Tibial artery (tissue), 4 donors: ENCODE measurements at regions not wholly inside any gene's neighbourhood (a gene's known extent, or its start where the extent isn't known, plus 50 kb on each side); places are given as distances from the start of the nearest gene placed in this dataset.

ENCODE experiments used
- DNase-seq, 2 donors: peaks; one replicate each; pipeline ENCODE4 v3.0.0-alpha.2; 2019
- H3K27ac ChIP-seq, 2 donors: fragments of 200-600 bp; sonication (generic) in 1 of 2; 1 replicate in 1 of 2; 2 replicates in 1 of 2; pipeline ENCODE4 v1.5.1; 2018 to 2019; ENCODE audit warnings: mild to moderate bottlenecking in 1 of 2
- H3K27me3 ChIP-seq, 2 donors: fragments of 200-600 bp; sonication (generic) in 1 of 2; one replicate each; pipeline versions ENCODE4 v1.5.1 to v1.6.0; 2016 to 2019
- H3K36me3 ChIP-seq, 3 donors: fragments of 200-600 bp; sonication (generic) in 2 of 3; one replicate each; pipeline ENCODE4 v1.5.1; 2016 to 2019; ENCODE audit warnings: mild to moderate bottlenecking in 2 of 3
- H3K4me1 ChIP-seq, 4 donors: fragments of 200-600 bp; sonication (generic) in 2 of 4; 1 replicate in 3 of 4; 2 replicates in 1 of 4; pipeline ENCODE4 v1.5.1; 2016 to 2019
- H3K4me3 ChIP-seq, 2 donors: fragments of 200-600 bp; sonication (generic) in 1 of 2; 1 replicate in 1 of 2; 2 replicates in 1 of 2; pipeline ENCODE4 v1.5.1; 2018 to 2019; ENCODE audit warnings: mild to moderate bottlenecking in 2 of 2
- H3K9me3 ChIP-seq, 3 donors: fragments of 200-600 bp; sonication (generic) in 1 of 3; one replicate each; pipeline ENCODE4 v1.5.1; 2016 to 2019
- intact Hi-C: fragments of 100-400 bp; cut with DNase I; formaldehyde crosslinking; loops from one replicate; pipeline ENCODE4 v1.15.0; 2023; ENCODE audit warnings: low total_unique reads
- TF ChIP-seq, protein P1 (sequence below), 2 experiments: fragments of 200-600 bp in 1 of 2; fragments of 450-650 bp in 1 of 2; IDR thresholded peaks; one replicate each; pipeline ENCODE4 v1.5.1; 2017 to 2019; ENCODE audit warnings: antibody characterized with exemption in 2 of 2, mild to moderate bottlenecking in 1 of 2, moderate library complexity in 1 of 2

DNA sequence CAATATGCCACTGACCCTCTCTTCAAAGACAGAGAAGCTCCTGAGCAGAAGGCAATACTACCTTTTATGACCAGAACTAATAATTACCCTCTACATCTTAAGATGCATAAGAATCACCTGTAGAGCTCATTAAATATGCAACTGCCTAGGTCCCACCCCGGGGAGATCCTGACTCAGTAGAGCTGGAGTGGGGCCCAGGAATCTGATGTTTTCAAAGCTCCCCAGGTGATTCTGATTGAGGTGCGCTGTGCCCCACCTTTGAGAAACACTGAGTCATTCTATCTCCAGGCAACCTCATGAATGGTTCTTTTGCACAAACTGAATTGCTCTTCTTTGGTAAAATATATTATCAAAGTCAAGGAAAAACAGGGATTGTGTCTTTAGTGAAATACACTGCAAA is 149.3 kb upstream of the BMP4 start:
- TF ChIP-seq, protein P1, sequence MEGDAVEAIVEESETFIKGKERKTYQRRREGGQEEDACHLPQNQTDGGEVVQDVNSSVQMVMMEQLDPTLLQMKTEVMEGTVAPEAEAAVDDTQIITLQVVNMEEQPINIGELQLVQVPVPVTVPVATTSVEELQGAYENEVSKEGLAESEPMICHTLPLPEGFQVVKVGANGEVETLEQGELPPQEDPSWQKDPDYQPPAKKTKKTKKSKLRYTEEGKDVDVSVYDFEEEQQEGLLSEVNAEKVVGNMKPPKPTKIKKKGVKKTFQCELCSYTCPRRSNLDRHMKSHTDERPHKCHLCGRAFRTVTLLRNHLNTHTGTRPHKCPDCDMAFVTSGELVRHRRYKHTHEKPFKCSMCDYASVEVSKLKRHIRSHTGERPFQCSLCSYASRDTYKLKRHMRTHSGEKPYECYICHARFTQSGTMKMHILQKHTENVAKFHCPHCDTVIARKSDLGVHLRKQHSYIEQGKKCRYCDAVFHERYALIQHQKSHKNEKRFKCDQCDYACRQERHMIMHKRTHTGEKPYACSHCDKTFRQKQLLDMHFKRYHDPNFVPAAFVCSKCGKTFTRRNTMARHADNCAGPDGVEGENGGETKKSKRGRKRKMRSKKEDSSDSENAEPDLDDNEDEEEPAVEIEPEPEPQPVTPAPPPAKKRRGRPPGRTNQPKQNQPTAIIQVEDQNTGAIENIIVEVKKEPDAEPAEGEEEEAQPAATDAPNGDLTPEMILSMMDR (IDR thresholded peaks at IDR 0.05), result no peak
- no peaks in the 10 kb centered on the region for H3K9me3 ChIP-seq
- peaks cover 0 to 54% (median 21%) of the 10 kb centered on the region in 4 donors for H3K4me1 ChIP-seq
- no peak overlapping the region for H3K4me3 ChIP-seq
- DNase-seq, result no peak
- H3K27me3 ChIP-seq, result no peaks in the 10 kb centered on the region
- H3K27ac ChIP-seq, result peak overlapping the region in 1 of 2 donors; percentile 28
- no peaks in the 10 kb centered on the region for H3K36me3 ChIP-seq
- intact Hi-C loops, result no loop called here

DNA sequence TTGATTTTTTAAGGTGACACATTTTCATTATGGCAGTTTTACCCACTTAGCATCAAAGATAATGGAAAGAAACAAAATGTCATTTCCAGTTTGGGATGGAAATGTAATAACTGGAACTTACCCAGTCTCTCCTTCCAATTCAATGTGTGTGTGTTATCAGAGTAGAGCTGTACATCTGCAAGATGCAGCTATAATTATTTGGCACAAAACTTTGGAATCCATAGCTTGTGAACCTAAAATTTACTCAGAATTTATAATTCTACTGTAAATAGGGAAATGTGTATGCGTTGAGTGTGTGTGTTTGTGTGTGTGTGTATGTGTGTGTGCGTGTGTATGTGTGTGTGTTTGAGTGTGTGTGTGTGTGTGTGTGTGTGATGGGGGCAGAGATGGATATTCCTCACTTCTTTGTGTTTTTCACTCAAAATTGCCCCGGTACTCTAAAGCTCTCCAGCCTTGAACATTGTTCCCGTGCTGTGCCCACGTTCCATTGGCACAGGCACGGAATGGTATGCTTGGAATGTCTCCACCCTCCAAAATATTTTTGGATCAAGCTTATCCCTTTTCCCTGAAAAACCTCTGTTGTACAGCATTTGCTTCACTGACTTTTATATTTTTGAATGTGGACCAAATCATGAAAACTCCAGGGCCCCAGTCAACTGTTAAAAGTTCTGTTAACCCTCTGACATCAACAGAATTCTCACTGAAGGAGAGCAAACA is 150.2 kb upstream of the BMP4 start:
- Histone ChIP-seq H3K9me3 (no peaks in the 10 kb centered on the region), H3K27me3 (no peaks in the 10 kb centered on the region), H3K27ac (peak overlapping the region; percentile 52 to 58), H3K4me1 (peaks cover 0 to 54% (median 21%) of the 10 kb centered on the region in 4 donors), H3K36me3 (no peaks in the 10 kb centered on the region), H3K4me3 (no peak overlapping the region)
- no peak for DNase-seq
- TF ChIP-seq, protein P1 (IDR thresholded peaks at IDR 0.05), result no peak
- intact Hi-C loops, result no loop called here

DNA sequence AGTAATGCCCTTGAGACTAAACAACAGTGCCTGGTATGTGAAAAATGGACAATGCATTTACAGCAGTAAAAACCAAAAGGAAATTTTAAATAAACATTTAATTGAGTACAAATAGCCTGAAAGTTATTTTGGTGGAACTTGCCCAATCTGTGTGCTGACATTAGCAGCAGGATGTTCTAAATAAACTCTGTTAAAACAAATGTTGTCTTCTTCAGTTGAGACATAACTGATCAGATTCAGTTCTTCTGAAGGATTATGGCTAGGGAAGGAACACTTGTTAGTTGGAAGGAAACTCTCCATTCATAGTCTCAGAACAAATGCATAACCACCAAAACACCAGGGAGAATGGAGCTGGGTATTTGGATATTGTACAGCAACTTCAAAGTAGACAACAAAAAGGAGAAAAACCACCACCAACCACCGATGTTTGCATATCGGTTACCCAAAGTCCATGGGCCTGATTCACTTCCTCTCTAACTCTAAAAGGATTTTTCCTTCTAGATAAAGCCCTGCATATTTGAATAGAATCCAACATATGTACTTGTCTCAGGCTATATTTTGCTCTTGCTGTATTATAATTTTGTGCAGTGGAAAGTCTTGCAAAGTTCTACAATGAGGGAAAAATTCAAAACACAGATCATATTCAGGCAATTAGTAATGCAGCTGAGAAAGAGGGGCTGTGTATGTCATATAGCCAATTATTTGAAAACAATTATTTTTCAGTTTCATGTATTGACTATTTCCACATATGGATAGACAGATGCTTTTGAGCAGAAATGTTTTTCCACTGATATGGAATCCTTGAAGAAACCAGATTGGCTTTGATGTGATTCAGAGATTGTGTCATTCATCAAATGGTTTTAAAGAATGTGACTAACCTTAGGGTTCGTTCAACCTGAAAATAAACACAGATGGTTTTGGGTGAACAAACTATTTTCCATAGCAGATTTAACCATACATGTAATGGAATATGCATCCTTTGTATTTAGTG is 152.2 kb upstream of the BMP4 start:
- no peaks in the 10 kb centered on the region for H3K9me3 ChIP-seq
- H3K4me3 ChIP-seq, result no peak overlapping the region
- peak overlapping the region; percentile 52 to 58 for H3K27ac ChIP-seq
- TF ChIP-seq, protein P1 (IDR thresholded peaks at IDR 0.05), result no peak
- DNase-seq, result no peak
- H3K36me3 ChIP-seq, result no peaks in the 10 kb centered on the region
- peaks cover 0 to 52% (median 21%) of the 10 kb centered on the region in 4 donors for H3K4me1 ChIP-seq
- intact Hi-C loops, result no loop called here
- H3K27me3 ChIP-seq, result no peaks in the 10 kb centered on the region

DNA sequence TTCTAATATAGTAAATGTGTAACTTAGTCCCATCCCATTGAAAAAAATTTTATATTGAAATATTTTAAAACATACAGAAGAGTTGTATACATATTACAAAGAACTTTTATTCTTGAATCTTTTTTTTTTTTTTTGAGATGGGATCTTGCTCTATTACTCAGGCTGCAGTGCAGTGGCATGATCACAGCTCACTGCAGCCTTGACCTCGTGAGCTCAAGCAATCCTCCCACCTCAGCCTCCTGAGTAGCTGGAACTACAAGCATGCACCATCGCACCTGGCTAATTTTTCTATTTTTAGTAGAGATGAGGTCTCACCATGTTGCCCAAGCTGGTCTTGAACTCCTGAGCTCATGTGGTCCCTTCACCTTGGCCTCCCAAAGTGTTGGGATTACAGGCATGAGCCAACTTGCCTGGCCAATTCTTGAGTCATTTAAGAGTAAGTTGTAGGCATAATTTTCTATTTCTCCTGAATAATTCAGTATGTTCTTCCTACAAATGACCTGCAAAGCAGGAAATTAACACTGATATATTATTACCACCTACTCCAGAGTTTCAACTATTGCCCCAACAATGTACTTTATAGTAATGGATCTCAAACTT is 153.0 kb upstream of the BMP4 start:
- no peak overlapping the region for H3K27ac ChIP-seq
- TF ChIP-seq, protein P1 (IDR thresholded peaks at IDR 0.05), result no peak
- intact Hi-C loops, result no loop called here
- no peaks in the 10 kb centered on the region for H3K27me3 ChIP-seq
- H3K36me3 ChIP-seq, result no peaks in the 10 kb centered on the region
- no peak for DNase-seq
- H3K4me1 ChIP-seq, result peaks cover 0 to 45% (median 21%) of the 10 kb centered on the region in 4 donors
- no peaks in the 10 kb centered on the region for H3K9me3 ChIP-seq
- no peak overlapping the region for H3K4me3 ChIP-seq

DNA sequence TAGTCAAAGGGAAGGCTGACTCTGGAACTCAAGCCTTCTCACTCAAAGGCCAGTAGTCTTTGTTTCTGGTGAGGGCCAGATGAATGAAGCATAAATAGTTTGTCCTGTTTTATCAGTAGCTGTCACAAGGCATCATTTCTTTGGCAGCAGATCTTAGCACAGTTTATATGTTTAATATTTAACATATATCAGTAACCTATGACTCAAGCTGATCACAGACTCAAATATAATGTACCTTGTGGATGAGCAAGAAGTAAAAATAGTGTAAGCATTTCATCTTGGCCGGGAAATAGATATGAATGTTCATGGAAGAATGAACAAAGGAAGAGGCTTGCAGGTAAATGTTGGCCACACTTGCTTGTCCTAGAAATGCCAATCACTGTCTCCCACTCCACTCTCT is 158.3 kb upstream of the BMP4 start:
- Histone ChIP-seq H3K27ac (no peak overlapping the region), H3K4me1 (peaks cover 0 to 7% (median 3%) of the 10 kb centered on the region in 4 donors), H3K36me3 (no peaks in the 10 kb centered on the region), H3K4me3 (no peak overlapping the region), H3K27me3 (no peaks in the 10 kb centered on the region), H3K9me3 (no peaks in the 10 kb centered on the region)
- DNase-seq, result no peak
- TF ChIP-seq, protein P1 (IDR thresholded peaks at IDR 0.05), result no peak
- intact Hi-C loops, result no loop called here
